IMR-90 (cell line): ENCODE measurements at regions not wholly inside any gene's neighbourhood (a gene's known extent, or its start where the extent isn't known, plus 50 kb on each side); places are given as distances from the start of the nearest gene placed in this dataset.

Experiments used
- ATAC-seq: fragments of 200-7000 bp; cut with Tn5 transposase; 2 replicates; pipeline ENCODE4 v1.9.1; 2020; ENCODE audit warnings: low read depth, mild to moderate bottlenecking, moderate library complexity
- BruUV-seq: library from RNA; stranded (reverse); fragments of 400-500 nt; replicated peaks from 2 replicates; lab custom pipeline; 2021; lab: Mats Ljungman, UMichigan
- CTCF ChIA-PET: fragments of 300-600 bp; formaldehyde crosslinking; extraction: SDS; loops from one replicate; lab custom pipeline; 2021; ENCODE audit warnings: antibody characterized with exemption; lab: Yijun Ruan, JAX
- POLR2A ChIA-PET: fragments of 300-600 bp; sonication (Branson Sonifier 250); formaldehyde crosslinking; loops from one replicate; lab custom pipeline; 2022; ENCODE audit warnings: antibody characterized with exemption; ENCODE audit not compliant: unreplicated experiment; lab: Charles Lee
- DNase-seq: peaks from one replicate; pipeline ENCODE4 v3.0.0; 2013
- H2AFZ ChIP-seq: replicated peaks from 2 replicates; pipeline ENCODE3; 2013; ENCODE audit warnings: low read length, mild to moderate bottlenecking; ENCODE audit not compliant: poor library complexity
- H2AK5ac ChIP-seq: 2 replicates; pipeline ENCODE4 v1.6.1; 2013; ENCODE audit warnings: low read depth, low read length, inconsistent platforms
- H2AK9ac ChIP-seq: replicated peaks from 2 replicates; pipeline ENCODE3; 2013; ENCODE audit warnings: mild to moderate bottlenecking, low read depth, low read length, moderate library complexity; ENCODE audit not compliant: poor library complexity
- H2BK120ac ChIP-seq: 2 replicates; pipeline ENCODE4 v1.6.1; 2013; ENCODE audit warnings: low read depth, low read length, inconsistent platforms
- H2BK15ac ChIP-seq: 3 replicates; pipeline ENCODE4 v1.6.1; 2013; ENCODE audit warnings: low read depth, low read length, inconsistent platforms
- H2BK20ac ChIP-seq: 2 replicates; pipeline ENCODE4 v1.6.1; 2013; ENCODE audit warnings: low read depth, mild to moderate bottlenecking, inconsistent platforms, low read length, moderate library complexity
- H2BK5ac ChIP-seq: 2 replicates; pipeline ENCODE4 v1.6.1; 2013; ENCODE audit warnings: mild to moderate bottlenecking, low read depth, low read length, inconsistent platforms; ENCODE audit not compliant: poor library complexity, severe bottlenecking
- H3K14ac ChIP-seq: replicated peaks from 2 replicates; pipeline ENCODE4 v1.6.1; 2013; ENCODE audit warnings: low read depth, low read length, inconsistent platforms
- H3K18ac ChIP-seq: 2 replicates; pipeline ENCODE4 v1.6.1; 2013; ENCODE audit warnings: low read depth, low read length, control low read depth
- H3K23ac ChIP-seq: 2 replicates; pipeline ENCODE4 v1.6.1; 2013; ENCODE audit warnings: low read depth, low read length, inconsistent platforms
- H3K27ac ChIP-seq: 2 replicates; pipeline ENCODE4 v1.5.1; 2013; ENCODE audit warnings: mild to moderate bottlenecking, control low read depth, low read length; ENCODE audit not compliant: insufficient read depth
- H3K27me3 ChIP-seq: 2 replicates; pipeline ENCODE4 v1.6.1; 2013; ENCODE audit warnings: low read length; ENCODE audit not compliant: control insufficient read depth, insufficient read depth
- H3K36me3 ChIP-seq: 2 replicates; pipeline ENCODE4 v1.6.1; 2013; ENCODE audit warnings: low read length, mixed read lengths; ENCODE audit not compliant: control insufficient read depth, insufficient read depth
- H3K4ac ChIP-seq: 2 replicates; pipeline ENCODE4 v1.6.1; 2013; ENCODE audit warnings: low read depth, low read length, inconsistent platforms
- H3K4me1 ChIP-seq: 2 replicates; pipeline ENCODE4 v1.6.1; 2013; ENCODE audit warnings: low read length, mixed read lengths; ENCODE audit not compliant: control insufficient read depth, insufficient read depth
- H3K4me2 ChIP-seq: 2 replicates; pipeline ENCODE4 v1.6.1; 2013; ENCODE audit warnings: low read depth, mild to moderate bottlenecking, control low read depth, low read length, moderate library complexity
- H3K4me3 ChIP-seq: 2 replicates; pipeline ENCODE4 v1.5.1; 2013; ENCODE audit warnings: low read depth, mild to moderate bottlenecking, control low read depth, low read length, moderate library complexity; ENCODE audit not compliant: insufficient read depth
- H3K56ac ChIP-seq: 2 replicates; pipeline ENCODE4 v1.6.1; 2013; ENCODE audit warnings: low read length, inconsistent platforms; ENCODE audit not compliant: insufficient read depth; ENCODE audit errors: extremely low read depth
- H3K79me1 ChIP-seq, 2 experiments: 2 replicates each; pipeline ENCODE4 v1.6.1; 2013; ENCODE audit warnings: low read length in 2 of 2, inconsistent platforms in 1 of 2, low read depth in 1 of 2
- H3K9ac ChIP-seq: 2 replicates; pipeline ENCODE4 v1.6.1; 2013; ENCODE audit warnings: low read depth, low read length, control low read depth
- H3K9me1 ChIP-seq: 2 replicates; pipeline ENCODE4 v1.6.1; 2013; ENCODE audit warnings: low read length, inconsistent platforms; ENCODE audit not compliant: insufficient read depth
- H3K9me3 ChIP-seq: 2 replicates; pipeline ENCODE4 v1.6.1; 2013; ENCODE audit warnings: low read length; ENCODE audit not compliant: control insufficient read depth, insufficient read depth
- H4K20me1 ChIP-seq: 2 replicates; pipeline ENCODE4 v1.6.1; 2013; ENCODE audit warnings: low read length, inconsistent platforms; ENCODE audit not compliant: insufficient read depth
- H4K5ac ChIP-seq: 2 replicates; pipeline ENCODE4 v1.6.1; 2013; ENCODE audit warnings: mild to moderate bottlenecking, low read depth, low read length, control low read depth
- H4K8ac ChIP-seq, 2 experiments: 2 replicates each; pipeline ENCODE4 v1.6.1; 2013; ENCODE audit warnings: low read depth in 2 of 2, low read length in 2 of 2, control low read depth in 1 of 2, inconsistent platforms in 1 of 2
- H4K91ac ChIP-seq: 2 replicates; pipeline ENCODE4 v1.6.1; 2013; ENCODE audit warnings: low read depth, low read length, inconsistent platforms; ENCODE audit not compliant: insufficient read depth
- BHLHE40 ChIP-seq: fragments of 150-350 bp; IDR thresholded peaks from 2 replicates; pipeline ENCODE4 v1.6.1; 2016; ENCODE audit warnings: mild to moderate bottlenecking, low read depth, low read length
- FOS ChIP-seq: fragments of 150-350 bp; IDR thresholded peaks from 2 replicates; pipeline ENCODE4 v1.6.1; 2016; ENCODE audit warnings: low read depth, low read length
- MXI1 ChIP-seq: IDR thresholded peaks from 2 replicates; pipeline ENCODE4 v1.6.1; 2012; ENCODE audit warnings: low read depth, mild to moderate bottlenecking, low read length, moderate library complexity, borderline replicate concordance
- NFE2L2 ChIP-seq: fragments of 150-350 bp; IDR thresholded peaks from 2 replicates; pipeline ENCODE4 v1.6.1; 2016; ENCODE audit warnings: low read depth, mild to moderate bottlenecking, low read length
- dilution Hi-C: fragments of 300-500 bp; cut with HindIII; formaldehyde crosslinking; loops from one replicate; pipeline ENCODE4 v1.14.3; 2018; ENCODE audit warnings: low sequenced_read_pairs; ENCODE audit not compliant: unreplicated experiment
- in situ Hi-C: fragments of 300-500 bp; cut with MboI; formaldehyde crosslinking; loops from 3 replicates; pipeline ENCODE4 v1.14.3; 2019; ENCODE audit warnings: low sequenced_read_pairs, inconsistent platforms, mixed read lengths
- intact Hi-C: fragments of 100-400 bp; cut with micrococcal nuclease; formaldehyde crosslinking; loops from 2 replicates; pipeline ENCODE4 v1.10.0; 2022

- Histone ChIP-seq H2BK15ac (no peak overlapping the region), H3K79me1 (no peaks in the 10 kb centered on the region), H3K27me3 (no peaks in the 10 kb centered on the region), H3K27ac (no peak overlapping the region), H4K8ac (0 out of 4 replicates have a peak overlapping the region, but pooled peaks of 1 of the 2 experiments have one; percentile 2), H3K9me1 (0 out of 2 replicates have a peak, but pooled peaks cover 2% of the 10 kb centered on the region), H3K23ac (no peak overlapping the region), H3K4me1 (peaks cover 9% of the 10 kb centered on the region), H3K4ac (peak overlapping the region; percentile 14; the same call in 1 of the 2 replicates), H4K20me1 (no peaks in the 10 kb centered on the region), H2BK5ac (peak overlapping the region; percentile 41), H4K91ac (0 out of 2 replicates have a peak overlapping the region, but pooled peaks have one; percentile 12), H3K4me3 (no peak overlapping the region), H2BK120ac (peak overlapping the region; percentile 53), H2AK5ac (no peak overlapping the region; the same call in 1 of the 2 replicates), H2AFZ (no peak overlapping the region), H3K18ac (0 out of 2 replicates have a peak overlapping the region, but pooled peaks have one; percentile 81), H2AK9ac (no peak overlapping the region), H4K5ac (no peak overlapping the region; the same call in 1 of the 2 replicates), H3K36me3 (no peaks in the 10 kb centered on the region), H2BK20ac (0 out of 2 replicates have a peak overlapping the region, but pooled peaks have one; percentile 15), H3K9me3 (no peaks in the 10 kb centered on the region), H3K14ac (no peak overlapping the region), H3K56ac (no peak overlapping the region), H3K4me2 (no peak overlapping the region), H3K9ac (no peak overlapping the region)
- no TSS peak for BruUV-seq
- DNase-seq (peak; percentile 12), ATAC-seq (peak; percentile 50)
- in situ Hi-C loops: loop anchor here (10.0 kb wide), 2 partner anchors 123 to 453 kb away; no protein-coding TSS in a partner anchor
- CTCF ChIA-PET: no interaction called here
- POLR2A ChIA-PET: no interaction called here
- dilution Hi-C loops: no loop called here
- intact Hi-C loops: loop anchor here (10.0 kb wide), 1 partner anchor 293 kb away; the partner anchor contains the start of gene RGS18
- TF ChIP-seq FOS (no peak), BHLHE40 (no peak), NFE2L2 (no peak), MXI1 (no peak)
These were observed 127.5 kb upstream of the RGS1 start for GRCh38 chr1:192448026-192448578.
